ENCODE measurements at regions not wholly inside any gene's neighbourhood (a gene's known extent, or its start where the extent isn't known, plus 50 kb on each side); places are given as distances from the start of the nearest gene placed in this dataset.
"Not testable (repeated sequence)": the region's sequence is repeated elsewhere in the genome, so short reads cannot be mapped to it uniquely, and the experiment has no call there.

- DNase-seq (ENCODE audit: low spot score in 2 of 2) (no peak), ATAC-seq (no peak)
- Mint-ChIP-seq H3K4me1 (no peaks in the 10 kb centered on the region), H3K4me3 (no peak overlapping the region), H3K9me3 (peaks cover 16% of the 10 kb centered on the region), H3K36me3 (no peaks in the 10 kb centered on the region), H3K27ac (no peak overlapping the region)
These were observed 384.4 kb upstream of the CAMK1G start for GRCh38 chr1:209198961-209199750.

- no peaks in the 10 kb centered on the region for H3K36me3 Mint-ChIP-seq
- peaks cover 16% of the 10 kb centered on the region for H3K9me3 Mint-ChIP-seq
- DNase-seq (ENCODE audit: low spot score in 2 of 2) (no peak), ATAC-seq (no peak)
- no peaks in the 10 kb centered on the region for H3K4me1 Mint-ChIP-seq
- H3K27ac Mint-ChIP-seq = no peak overlapping the region
- H3K4me3 Mint-ChIP-seq = no peak overlapping the region
These were observed 383.7 kb upstream of the CAMK1G start for GRCh38 chr1:209199822-209200221.

- DNase-seq (ENCODE audit: low spot score in 2 of 2); H3K27ac Mint-ChIP-seq; ATAC-seq; H3K4me3 Mint-ChIP-seq; H3K9me3 Mint-ChIP-seq; H3K36me3 Mint-ChIP-seq; H3K4me1 Mint-ChIP-seq: not testable (repeated sequence)
These were observed 381.2 kb upstream of the CAMK1G start for GRCh38 chr1:209202321-209202720.

GRCh38 chr1:209202830-209203532 lies 380.5 kb upstream of the CAMK1G start:
- Mint-ChIP-seq H3K27ac (no peak overlapping the region), H3K4me3 (no peak overlapping the region), H3K4me1 (no peaks in the 10 kb centered on the region), H3K36me3 (no peaks in the 10 kb centered on the region), H3K9me3 (no peaks in the 10 kb centered on the region)
- ATAC-seq (no peak), DNase-seq (ENCODE audit: low spot score in 2 of 2) (no peak)

- DNase-seq (ENCODE audit: low spot score in 2 of 2) (no peak), ATAC-seq (no peak)
- Mint-ChIP-seq H3K27ac (no peak overlapping the region), H3K4me3 (no peak overlapping the region), H3K4me1 (no peaks in the 10 kb centered on the region), H3K9me3 (no peaks in the 10 kb centered on the region), H3K36me3 (no peaks in the 10 kb centered on the region)
These were observed 380.0 kb upstream of the CAMK1G start for GRCh38 chr1:209203533-209203895.

- Mint-ChIP-seq H3K9me3 (no peaks in the 10 kb centered on the region), H3K27ac (no peak overlapping the region), H3K4me3 (no peak overlapping the region), H3K4me1 (no peaks in the 10 kb centered on the region), H3K36me3 (no peaks in the 10 kb centered on the region)
- ATAC-seq (no peak), DNase-seq (ENCODE audit: low spot score in 2 of 2) (no peak)
These were observed 378.5 kb upstream of the CAMK1G start for GRCh38 chr1:209205039-209205438.

- Mint-ChIP-seq H3K9me3 (no peaks in the 10 kb centered on the region), H3K4me3 (no peak overlapping the region), H3K4me1 (no peaks in the 10 kb centered on the region), H3K36me3 (no peaks in the 10 kb centered on the region), H3K27ac (no peak overlapping the region)
- DNase-seq (ENCODE audit: low spot score in 2 of 2) (no peak), ATAC-seq (no peak)
These were observed 376.3 kb upstream of the CAMK1G start for GRCh38 chr1:209207126-209207700.

GRCh38 chr1:209207701-209208286 lies 375.7 kb upstream of the CAMK1G start:
- no peak overlapping the region for H3K27ac Mint-ChIP-seq
- peak; percentile 23 for ATAC-seq
- no peak overlapping the region for H3K4me3 Mint-ChIP-seq
- no peaks in the 10 kb centered on the region for H3K4me1 Mint-ChIP-seq
- H3K36me3 Mint-ChIP-seq = no peaks in the 10 kb centered on the region
- no peaks in the 10 kb centered on the region for H3K9me3 Mint-ChIP-seq
- no peak for DNase-seq (ENCODE audit: low spot score in 2 of 2)

- Mint-ChIP-seq H3K9me3 (no peaks in the 10 kb centered on the region), H3K4me1 (no peaks in the 10 kb centered on the region), H3K36me3 (no peaks in the 10 kb centered on the region), H3K27ac (no peak overlapping the region), H3K4me3 (no peak overlapping the region)
- DNase-seq (ENCODE audit: low spot score in 2 of 2) (no peak), ATAC-seq (no peak)
These were observed 374.9 kb upstream of the CAMK1G start for GRCh38 chr1:209208648-209209047.

- Mint-ChIP-seq H3K4me3 (no peak overlapping the region), H3K27ac (no peak overlapping the region), H3K36me3 (no peaks in the 10 kb centered on the region), H3K9me3 (peaks cover 5% of the 10 kb centered on the region), H3K4me1 (no peaks in the 10 kb centered on the region)
- DNase-seq (ENCODE audit: low spot score in 2 of 2) = no peak
- ATAC-seq = no peak
These were observed 369.5 kb upstream of the CAMK1G start for GRCh38 chr1:209213989-209214388.

GRCh38 chr1:209215826-209216225 lies 367.7 kb upstream of the CAMK1G start:
- Mint-ChIP-seq H3K4me3 (no peak overlapping the region), H3K4me1 (no peaks in the 10 kb centered on the region), H3K9me3 (peaks cover 5% of the 10 kb centered on the region), H3K27ac (no peak overlapping the region), H3K36me3 (no peaks in the 10 kb centered on the region)
- DNase-seq (ENCODE audit: low spot score in 2 of 2) = no peak
- ATAC-seq = no peak

- Mint-ChIP-seq H3K27ac (no peak overlapping the region), H3K9me3 (peaks cover 5% of the 10 kb centered on the region), H3K4me1 (no peaks in the 10 kb centered on the region), H3K36me3 (no peaks in the 10 kb centered on the region), H3K4me3 (no peak overlapping the region)
- ATAC-seq (no peak), DNase-seq (ENCODE audit: low spot score in 2 of 2) (no peak)
These were observed 365.4 kb upstream of the CAMK1G start for GRCh38 chr1:209218113-209218512.

GRCh38 chr1:209218981-209219380 lies 364.5 kb upstream of the CAMK1G start:
- Mint-ChIP-seq H3K27ac (no peak overlapping the region), H3K4me1 (no peaks in the 10 kb centered on the region), H3K36me3 (no peaks in the 10 kb centered on the region), H3K9me3 (peaks cover 5% of the 10 kb centered on the region), H3K4me3 (no peak overlapping the region)
- DNase-seq (ENCODE audit: low spot score in 2 of 2) (no peak), ATAC-seq (no peak)

- ATAC-seq (no peak), DNase-seq (ENCODE audit: low spot score in 2 of 2) (no peak)
- peaks cover 8% of the 10 kb centered on the region for H3K9me3 Mint-ChIP-seq
- no peak overlapping the region for H3K27ac Mint-ChIP-seq
- H3K4me3 Mint-ChIP-seq = no peak overlapping the region
- no peaks in the 10 kb centered on the region for H3K36me3 Mint-ChIP-seq
- H3K4me1 Mint-ChIP-seq = no peaks in the 10 kb centered on the region
These were observed 363.6 kb upstream of the CAMK1G start for GRCh38 chr1:209219791-209220524.

GRCh38 chr1:209222826-209223225 lies 360.7 kb upstream of the CAMK1G start:
- ATAC-seq (no peak), DNase-seq (ENCODE audit: low spot score in 2 of 2) (no peak)
- Mint-ChIP-seq H3K36me3 (no peaks in the 10 kb centered on the region), H3K9me3 (peaks cover 3% of the 10 kb centered on the region), H3K27ac (no peak overlapping the region), H3K4me3 (no peak overlapping the region), H3K4me1 (no peaks in the 10 kb centered on the region)
